Endodermal cell (in vitro differentiated cells): ENCODE measurements at regions not wholly inside any gene's neighbourhood (a gene's known extent, or its start where the extent isn't known, plus 50 kb on each side); places are given as distances from the start of the nearest gene placed in this dataset.

Source experiments
- DNase-seq: peaks from one replicate; pipeline ENCODE4 v3.0.0-alpha.2; 2017
- H3K27ac ChIP-seq: 2 replicates; pipeline ENCODE4 v1.5.1; 2013; ENCODE audit warnings: mild to moderate bottlenecking, low read depth, low read length, moderate library complexity
- H3K27me3 ChIP-seq: 2 replicates; pipeline ENCODE4 v1.6.1; 2013; ENCODE audit warnings: mild to moderate bottlenecking, low read length, moderate library complexity; ENCODE audit not compliant: insufficient read depth, control insufficient read depth, poor library complexity, severe bottlenecking
- H3K36me3 ChIP-seq: 2 replicates; pipeline ENCODE4 v1.7.0; 2013; ENCODE audit warnings: mild to moderate bottlenecking, low read length, moderate library complexity; ENCODE audit not compliant: control insufficient read depth, insufficient read depth
- H3K4me1 ChIP-seq: one replicate; pipeline ENCODE4 v1.7.0; 2013; ENCODE audit warnings: low read length; ENCODE audit not compliant: control insufficient read depth, insufficient read depth
- H3K4me3 ChIP-seq: 2 replicates; pipeline ENCODE4 v1.5.1; 2013; ENCODE audit warnings: mild to moderate bottlenecking, low read length, moderate library complexity
- H3K9ac ChIP-seq: 2 replicates; pipeline ENCODE4 v1.6.1; 2013; ENCODE audit warnings: mild to moderate bottlenecking, low read length, moderate library complexity; ENCODE audit not compliant: poor library complexity, severe bottlenecking; ENCODE audit errors: extremely low read depth
- H3K9me3 ChIP-seq: 2 replicates; pipeline ENCODE4 v1.6.1; 2013; ENCODE audit warnings: mild to moderate bottlenecking, low read length, moderate library complexity; ENCODE audit not compliant: control insufficient read depth
- H3K27ac Mint-ChIP-seq: 2 replicates; pipeline ENCODE4 v1.8.0; 2020; ENCODE audit warnings: mixed read lengths
- H3K27me3 Mint-ChIP-seq: 2 replicates; pipeline ENCODE4 v1.8.0; 2021; ENCODE audit warnings: mild to moderate bottlenecking, mixed read lengths; ENCODE audit not compliant: insufficient read depth
- H3K36me3 Mint-ChIP-seq: 2 replicates; pipeline ENCODE4 v1.8.0; 2020; ENCODE audit warnings: low read depth, mixed read lengths
- H3K4me1 Mint-ChIP-seq: 2 replicates; pipeline ENCODE4 v1.8.0; 2020; ENCODE audit warnings: mixed read lengths
- H3K4me3 Mint-ChIP-seq: 2 replicates; pipeline ENCODE4 v1.8.0; 2020; ENCODE audit warnings: mild to moderate bottlenecking, moderate library complexity, mixed read lengths
- H3K9me3 Mint-ChIP-seq: 2 replicates; pipeline ENCODE4 v1.8.0; 2020; ENCODE audit warnings: mild to moderate bottlenecking, mixed read lengths
- CTCF ChIP-seq: fragments of 200-600 bp; sonication (generic); conservative IDR thresholded peaks from 2 replicates; pipeline ENCODE4 v1.5.0; 2021; ENCODE audit warnings: antibody characterized with exemption, mild to moderate bottlenecking
- WGBS, 2 experiments: methylation state at CpG; one replicate each; pipeline versions ENCODE4 v1.1.5 to v1.1.7; 2013; ENCODE audit warnings: missing lambda C conversion rate in 2 of 2, mixed read lengths in 1 of 2; ENCODE audit not compliant: insufficient coverage in 1 of 2, insufficient read length in 1 of 2; 5-methylcytosine and 5-hydroxymethylcytosine counted together

- Histone ChIP-seq H3K9ac (no peak overlapping the region), H3K9me3 (peaks cover 43% of the 10 kb centered on the region), H3K27me3 (no peaks in the 10 kb centered on the region), H3K36me3 (no peaks in the 10 kb centered on the region), H3K27ac (no peak overlapping the region), H3K4me3 (no peak overlapping the region), H3K4me1 (no peaks in the 10 kb centered on the region)
- no peak overlapping the region for H3K4me3 Mint-ChIP-seq
- H3K4me1 Mint-ChIP-seq: peaks cover 3% of the 10 kb centered on the region
- H3K27ac Mint-ChIP-seq: no peak overlapping the region
- peaks cover 10% of the 10 kb centered on the region for H3K27me3 Mint-ChIP-seq
- peak; percentile 24 for TF ChIP-seq CTCF
- H3K9me3 Mint-ChIP-seq: peaks cover 23% of the 10 kb centered on the region
- peak; percentile 36 for DNase-seq
- peaks cover 2% of the 10 kb centered on the region for H3K36me3 Mint-ChIP-seq
- WGBS, 2 experiments: 85 to 90% methylated on average over 5 of the region's 5 CpGs
Observed at GRCh38 chr14:101350691-101351090, 210.6 kb upstream of the DIO3 start.

GRCh38 chr14:101351146-101351545, 210.1 kb upstream of the DIO3 start:
- no peak overlapping the region for H3K4me3 Mint-ChIP-seq
- H3K27me3 Mint-ChIP-seq: peaks cover 10% of the 10 kb centered on the region
- no peak overlapping the region for H3K27ac ChIP-seq
- no peak for TF ChIP-seq CTCF
- H3K27me3 ChIP-seq: no peaks in the 10 kb centered on the region
- 82 to 88% methylated on average over 7 of the region's 7 CpGs for WGBS, 2 experiments
- no peaks in the 10 kb centered on the region for H3K36me3 ChIP-seq
- H3K27ac Mint-ChIP-seq: no peak overlapping the region
- peak; percentile 20 for DNase-seq
- peaks cover 24% of the 10 kb centered on the region for H3K9me3 Mint-ChIP-seq
- H3K4me3 ChIP-seq: no peak overlapping the region
- peaks cover 4% of the 10 kb centered on the region for H3K36me3 Mint-ChIP-seq
- H3K9me3 ChIP-seq: peaks cover 42% of the 10 kb centered on the region
- peaks cover 3% of the 10 kb centered on the region for H3K4me1 Mint-ChIP-seq
- no peaks in the 10 kb centered on the region for H3K4me1 ChIP-seq
- no peak overlapping the region for H3K9ac ChIP-seq

- Mint-ChIP-seq H3K27ac (no peak overlapping the region), H3K9me3 (peaks cover 28% of the 10 kb centered on the region), H3K27me3 (peaks cover 13% of the 10 kb centered on the region), H3K4me1 (peaks cover 3% of the 10 kb centered on the region), H3K36me3 (peaks cover 4% of the 10 kb centered on the region), H3K4me3 (no peak overlapping the region)
- Histone ChIP-seq H3K9ac (no peak overlapping the region), H3K27ac (no peak overlapping the region), H3K9me3 (peaks cover 36% of the 10 kb centered on the region), H3K36me3 (no peaks in the 10 kb centered on the region), H3K4me1 (no peaks in the 10 kb centered on the region), H3K27me3 (no peaks in the 10 kb centered on the region), H3K4me3 (no peak overlapping the region)
- 90 to 97% methylated on average over 3 to 5 of the region's 5 CpGs for WGBS, 2 experiments
- peak; percentile 19 for DNase-seq
- TF ChIP-seq CTCF: no peak
Observed at GRCh38 chr14:101351769-101352168, 209.5 kb upstream of the DIO3 start.
